ENCODE measurements at regions not wholly inside any gene's neighbourhood (a gene's known extent, or its start where the extent isn't known, plus 50 kb on each side); places are given as distances from the start of the nearest gene placed in this dataset.
A peak's percentile ranks its signal among the peaks of the same experiment; 100 is the strongest.

DNA sequence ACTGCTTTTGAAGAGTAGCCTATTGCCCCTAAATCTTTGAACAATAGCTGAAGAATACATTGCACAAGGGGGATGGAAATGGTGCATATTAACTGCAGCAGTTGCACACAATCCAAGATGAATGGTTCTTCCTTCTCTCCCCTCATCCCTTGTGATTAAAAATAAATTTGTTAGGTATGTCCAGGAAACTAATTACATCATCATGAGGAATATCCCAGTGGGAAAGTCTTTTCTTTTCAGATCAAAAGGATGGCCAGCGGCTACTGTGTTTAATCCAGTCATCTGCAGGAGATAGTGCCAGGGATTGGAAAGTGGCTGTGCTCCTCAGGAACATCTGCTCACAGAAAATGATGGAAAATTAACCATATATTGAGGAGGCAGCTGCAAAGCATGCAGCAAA lies 508.4 kb upstream of the SEMA6A start:
- TF ChIP-seq, protein P1, sequence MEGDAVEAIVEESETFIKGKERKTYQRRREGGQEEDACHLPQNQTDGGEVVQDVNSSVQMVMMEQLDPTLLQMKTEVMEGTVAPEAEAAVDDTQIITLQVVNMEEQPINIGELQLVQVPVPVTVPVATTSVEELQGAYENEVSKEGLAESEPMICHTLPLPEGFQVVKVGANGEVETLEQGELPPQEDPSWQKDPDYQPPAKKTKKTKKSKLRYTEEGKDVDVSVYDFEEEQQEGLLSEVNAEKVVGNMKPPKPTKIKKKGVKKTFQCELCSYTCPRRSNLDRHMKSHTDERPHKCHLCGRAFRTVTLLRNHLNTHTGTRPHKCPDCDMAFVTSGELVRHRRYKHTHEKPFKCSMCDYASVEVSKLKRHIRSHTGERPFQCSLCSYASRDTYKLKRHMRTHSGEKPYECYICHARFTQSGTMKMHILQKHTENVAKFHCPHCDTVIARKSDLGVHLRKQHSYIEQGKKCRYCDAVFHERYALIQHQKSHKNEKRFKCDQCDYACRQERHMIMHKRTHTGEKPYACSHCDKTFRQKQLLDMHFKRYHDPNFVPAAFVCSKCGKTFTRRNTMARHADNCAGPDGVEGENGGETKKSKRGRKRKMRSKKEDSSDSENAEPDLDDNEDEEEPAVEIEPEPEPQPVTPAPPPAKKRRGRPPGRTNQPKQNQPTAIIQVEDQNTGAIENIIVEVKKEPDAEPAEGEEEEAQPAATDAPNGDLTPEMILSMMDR (IDR thresholded peaks at IDR 0.05): no peak
- no peak for TF ChIP-seq ZFX (IDR thresholded peaks at IDR 0.05; ENCODE audit: borderline replicate concordance)
- no peak overlapping the region for H3K27ac ChIP-seq

DNA sequence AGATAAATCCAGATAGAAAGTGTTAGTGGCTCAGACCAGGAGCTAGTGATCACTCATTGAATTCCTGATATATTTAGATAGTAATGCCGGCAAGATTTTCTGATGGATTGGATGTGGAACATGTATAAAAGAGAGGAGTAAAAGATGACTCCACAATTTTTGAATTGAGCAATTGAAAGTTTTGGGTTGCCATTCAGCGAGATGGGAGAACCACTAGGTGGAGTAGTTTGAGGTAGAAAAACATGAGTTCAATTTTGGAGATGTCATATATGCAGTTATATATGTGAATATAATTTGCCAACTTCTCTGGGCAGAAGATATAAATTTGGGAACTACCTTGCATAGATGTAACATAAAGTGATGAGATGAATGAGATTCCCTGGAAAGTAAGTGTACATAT lies 502.5 kb upstream of the SEMA6A start:
- no peak for TF ChIP-seq ZFX (IDR thresholded peaks at IDR 0.05; ENCODE audit: borderline replicate concordance)
- TF ChIP-seq, protein P1 (IDR thresholded peaks at IDR 0.05): peak; percentile 82
- no peak overlapping the region for H3K27ac ChIP-seq

DNA sequence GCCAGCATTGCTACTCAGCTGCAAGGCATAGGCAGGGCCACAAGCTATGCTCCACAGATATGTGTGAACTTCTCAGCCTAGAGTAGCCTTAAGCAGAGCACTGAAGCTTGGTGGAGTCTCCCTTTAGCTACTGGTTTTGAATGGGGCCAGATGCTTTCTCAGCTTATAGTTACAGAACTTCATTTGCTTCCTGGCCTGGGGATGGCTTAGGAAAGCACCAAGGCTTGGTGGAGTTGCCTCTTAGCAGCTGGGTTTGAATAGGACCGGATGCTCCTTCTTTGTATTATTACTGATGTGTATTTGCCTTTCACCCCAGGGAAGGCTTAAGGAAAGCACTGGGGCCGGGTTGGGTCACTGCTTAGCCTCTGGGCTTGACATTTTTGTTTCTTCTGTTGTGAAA lies 497.8 kb upstream of the SEMA6A start:
- H3K27ac ChIP-seq: no peak overlapping the region
- TF ChIP-seq, protein P1 (IDR thresholded peaks at IDR 0.05): no peak
- no peak for TF ChIP-seq ZFX (IDR thresholded peaks at IDR 0.05; ENCODE audit: borderline replicate concordance)

DNA sequence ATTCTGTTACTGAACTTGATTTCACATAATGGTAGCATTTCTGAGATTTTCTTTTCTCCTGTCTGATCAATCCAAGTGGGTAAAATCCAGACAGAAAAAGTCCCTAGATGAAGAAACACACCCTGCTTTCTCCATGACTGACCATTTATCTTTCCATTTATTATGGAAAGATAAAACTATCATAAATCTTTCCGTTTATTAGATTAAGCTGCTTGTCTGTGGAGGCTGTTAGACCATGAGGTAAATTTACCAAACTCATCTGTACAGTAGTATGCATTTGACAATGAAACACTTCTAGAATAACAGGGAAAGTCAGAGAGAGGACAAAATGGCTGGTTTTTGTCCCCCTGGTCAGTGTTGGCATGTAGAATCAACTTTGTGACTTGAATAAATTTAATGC lies 491.2 kb upstream of the SEMA6A start:
- TF ChIP-seq, protein P1 (IDR thresholded peaks at IDR 0.05): no peak
- TF ChIP-seq ZFX (IDR thresholded peaks at IDR 0.05; ENCODE audit: borderline replicate concordance): no peak
- H3K27ac ChIP-seq: no peak overlapping the region

DNA sequence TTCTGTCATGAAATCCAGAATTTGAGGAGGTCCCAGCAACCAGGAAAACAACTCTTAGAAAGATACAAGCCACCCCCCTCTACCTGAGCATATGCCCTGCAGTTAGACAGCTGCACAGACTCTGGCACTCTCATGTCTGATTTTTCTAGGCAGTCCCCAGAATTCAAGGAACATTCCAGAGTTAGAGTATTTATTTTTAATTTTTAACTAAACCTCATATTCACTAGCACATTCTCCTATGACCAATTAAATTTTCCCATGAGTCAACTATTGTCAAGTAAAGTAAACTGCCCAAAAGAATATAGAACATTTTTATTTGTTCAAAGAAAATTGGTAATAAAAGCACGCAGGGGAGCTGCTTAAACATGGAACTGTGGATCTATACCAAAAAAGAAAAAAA lies 490.5 kb upstream of the SEMA6A start:
- no peak overlapping the region for H3K27ac ChIP-seq
- no peak for TF ChIP-seq ZFX (IDR thresholded peaks at IDR 0.05; ENCODE audit: borderline replicate concordance)
- TF ChIP-seq, protein P1 (IDR thresholded peaks at IDR 0.05): no peak

DNA sequence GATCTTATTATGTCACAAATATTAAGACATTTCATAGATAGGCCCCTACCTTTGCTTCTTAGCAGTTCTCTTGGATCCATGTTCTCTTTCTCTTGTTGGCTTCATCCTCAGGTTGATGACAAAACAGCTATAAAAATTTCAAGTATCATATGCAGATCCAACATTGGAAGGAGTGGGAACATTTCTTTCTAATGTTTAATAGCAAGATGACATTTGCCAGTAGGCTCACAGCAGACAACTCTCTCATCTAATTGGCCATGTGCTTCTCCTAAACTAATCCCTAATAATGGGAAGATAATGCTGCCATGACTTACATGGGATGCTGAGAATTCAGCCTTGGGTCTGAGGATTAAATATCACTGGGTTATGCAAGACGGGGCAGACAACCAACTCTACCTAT lies 485.5 kb upstream of the SEMA6A start:
- no peak overlapping the region for H3K27ac ChIP-seq
- no peak for TF ChIP-seq ZFX (IDR thresholded peaks at IDR 0.05; ENCODE audit: borderline replicate concordance)
- TF ChIP-seq, protein P1 (IDR thresholded peaks at IDR 0.05): no peak

DNA sequence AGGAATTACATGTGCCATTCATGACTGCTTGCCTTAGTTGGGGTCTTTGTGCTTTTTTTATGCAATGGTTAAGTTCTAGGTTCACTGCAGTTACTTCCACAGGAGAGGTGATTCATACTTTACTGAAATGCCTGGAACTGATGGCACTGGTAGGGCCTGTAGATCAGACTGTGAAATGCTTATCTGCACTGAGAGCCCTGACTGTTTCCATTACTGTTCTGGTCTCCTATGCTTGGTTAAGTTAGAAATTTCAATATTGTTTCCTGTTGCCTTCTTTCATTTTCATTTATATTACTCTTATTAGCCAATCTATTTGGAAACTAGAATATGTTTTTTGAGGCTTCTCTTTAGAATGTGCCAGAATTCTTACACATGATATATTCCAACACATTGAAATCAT lies 484.1 kb upstream of the SEMA6A start:
- no peak for TF ChIP-seq ZFX (IDR thresholded peaks at IDR 0.05; ENCODE audit: borderline replicate concordance)
- TF ChIP-seq, protein P1 (IDR thresholded peaks at IDR 0.05): no peak
- no peak overlapping the region for H3K27ac ChIP-seq

Measured in 22Rv1 (cell line).